Activated T-cell treated with anti-CD3 and anti-CD28 coated beads for 4 hours (primary cell): ENCODE measurements at regions not wholly inside any gene's neighbourhood (a gene's known extent, or its start where the extent isn't known, plus 50 kb on each side); places are given as distances from the start of the nearest gene placed in this dataset.
"Not testable (repeated sequence)": the region's sequence is repeated elsewhere in the genome, so short reads cannot be mapped to it uniquely, and the experiment has no call there.

Experiments
- DNase-seq: peaks from one replicate; pipeline ENCODE4 v3.0.0-alpha.2; 2020

DNA sequence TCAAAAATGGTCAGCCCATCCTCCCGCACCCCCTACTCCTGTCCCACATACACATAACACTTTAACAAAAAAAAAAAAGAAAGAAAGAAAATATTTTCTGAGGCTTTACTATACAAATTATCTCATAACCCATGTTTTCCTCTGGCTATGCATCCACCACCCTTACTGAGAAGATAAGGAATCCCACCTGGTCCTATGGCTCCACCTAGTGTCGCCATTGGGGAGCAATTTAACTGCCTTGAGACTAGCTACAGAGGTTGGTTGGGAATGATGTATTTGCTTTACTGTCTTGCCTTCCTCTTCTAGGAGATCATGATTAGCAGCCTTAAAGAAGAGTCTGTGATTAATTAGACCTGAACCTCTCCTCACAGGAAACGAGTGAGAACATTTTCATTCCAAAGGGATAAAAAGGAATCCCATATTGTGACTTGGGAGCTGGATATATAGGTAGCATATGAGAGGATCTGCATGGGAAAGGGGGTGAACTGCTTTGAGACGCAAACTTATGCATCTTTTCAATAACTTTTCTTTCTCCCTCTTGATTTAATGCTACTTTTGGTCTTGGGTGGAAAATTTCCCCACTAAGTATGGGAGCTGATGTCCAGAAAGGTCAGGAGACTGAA is 77.7 kb upstream of the SELENOP start:
- peak; percentile 47 for DNase-seq

GRCh38 chr5:42888771-42889170 is 77.1 kb upstream of the SELENOP start:
- DNase-seq, result no peak

- DNase-seq, result no peak
Observed at GRCh38 chr5:42887575-42887974, 75.9 kb upstream of the SELENOP start.

DNA sequence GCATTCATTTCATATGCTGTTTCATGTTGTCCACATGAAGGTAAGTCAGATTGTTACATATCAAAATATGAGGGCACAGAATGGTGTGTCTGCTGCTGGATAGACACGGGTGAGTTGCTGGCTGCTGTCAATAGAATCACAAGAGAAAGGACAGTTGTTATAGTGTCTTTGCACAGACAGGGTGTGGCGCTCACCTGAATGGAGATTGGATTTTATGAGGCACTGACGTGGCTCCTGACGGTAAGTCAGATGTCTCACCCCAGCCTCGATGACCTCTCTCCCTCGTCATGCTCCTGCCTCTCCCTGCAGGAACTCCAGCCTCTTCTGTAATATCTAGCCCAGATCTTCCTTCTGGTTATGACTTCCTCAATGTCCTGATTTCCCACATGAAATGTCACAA is 75.4 kb upstream of the SELENOP start:
- DNase-seq, result no peak

- DNase-seq, result no peak
Observed at GRCh38 chr5:42886635-42887034, 74.9 kb upstream of the SELENOP start.

GRCh38 chr5:42884326-42884725 is 72.6 kb upstream of the SELENOP start:
- no peak for DNase-seq

DNA sequence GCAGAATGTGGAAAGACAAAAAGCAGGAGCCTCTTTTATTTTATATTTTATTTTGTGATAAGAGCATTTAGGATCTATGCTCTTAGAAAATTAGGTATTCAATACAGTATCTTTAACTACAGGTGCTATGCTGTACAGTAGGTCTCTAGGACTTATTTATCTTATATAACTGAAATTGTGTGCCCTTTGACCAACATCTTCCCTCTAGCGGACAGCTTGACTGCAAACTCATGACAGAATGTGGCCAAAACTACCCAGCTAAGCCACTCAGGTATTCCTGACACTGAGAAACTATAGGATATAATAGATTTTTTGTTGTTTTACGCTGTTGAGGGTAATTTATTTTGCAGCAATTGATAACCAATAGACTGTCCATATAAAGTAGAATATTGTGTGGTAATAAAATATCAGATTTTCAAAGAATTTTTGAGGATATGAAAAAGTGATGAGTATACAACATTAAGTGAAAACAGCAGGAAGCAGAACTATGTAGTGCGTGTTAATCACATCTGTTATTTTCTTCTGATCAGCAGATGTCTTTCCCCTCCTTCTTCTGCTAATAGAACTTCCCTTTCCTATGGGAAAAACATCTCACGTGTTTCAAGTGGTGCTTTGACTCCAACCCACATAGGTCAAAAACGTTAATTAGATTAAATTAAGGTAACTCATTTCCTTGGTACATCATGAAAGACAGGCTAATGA is 69.9 kb upstream of the SELENOP start:
- no peak for DNase-seq

DNA sequence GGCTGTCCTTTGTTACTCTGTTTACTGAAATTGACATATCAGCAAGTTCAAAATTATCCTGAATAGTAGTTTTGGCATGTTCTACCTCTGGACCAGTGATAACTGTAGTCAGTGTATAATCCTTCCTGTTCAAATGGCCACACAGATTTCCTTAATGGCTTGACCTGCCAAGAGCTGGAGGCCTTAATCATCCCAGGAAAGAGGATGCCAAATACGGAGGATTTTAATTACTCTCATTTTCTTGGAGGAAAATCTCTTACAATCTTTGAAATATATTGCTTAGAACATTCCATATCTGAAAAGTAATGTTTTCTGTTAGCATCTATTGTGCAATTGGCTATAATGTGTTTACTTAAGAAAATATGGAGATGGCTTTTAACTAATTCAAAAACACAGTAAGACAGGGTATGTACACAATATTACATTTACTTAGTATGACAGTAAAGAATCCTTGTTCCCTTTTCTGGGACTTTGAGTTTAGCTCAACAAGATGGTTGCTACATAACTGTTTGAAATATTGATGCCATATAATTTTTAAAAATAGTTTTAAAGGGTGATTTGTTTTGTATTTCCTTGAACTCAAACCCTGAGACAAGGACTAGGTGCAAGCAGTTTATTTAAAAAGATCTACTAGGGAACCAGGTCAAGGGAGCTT is 68.9 kb upstream of the SELENOP start:
- no peak for DNase-seq

GRCh38 chr5:42879291-42879690 is 67.6 kb upstream of the SELENOP start:
- DNase-seq, result no peak

DNA sequence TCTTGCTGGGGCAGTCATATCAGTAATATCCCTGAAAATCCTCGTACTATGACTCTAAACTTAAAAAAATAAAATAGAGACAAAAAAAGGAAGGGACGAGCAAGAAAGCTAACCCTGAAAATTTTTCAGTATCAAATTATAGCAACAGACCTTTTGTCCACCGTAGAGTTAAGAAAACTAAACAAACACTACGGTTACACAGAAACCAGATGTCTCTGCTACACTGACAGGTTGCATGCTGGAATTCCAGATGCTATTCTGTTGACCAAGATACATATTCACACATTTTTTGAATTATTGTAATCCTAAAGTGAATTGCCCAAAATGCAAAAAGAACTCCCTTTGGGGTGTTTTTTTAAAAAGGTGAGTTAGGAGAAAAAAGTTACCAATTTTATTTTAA is 66.9 kb upstream of the SELENOP start:
- DNase-seq, result no peak

DNA sequence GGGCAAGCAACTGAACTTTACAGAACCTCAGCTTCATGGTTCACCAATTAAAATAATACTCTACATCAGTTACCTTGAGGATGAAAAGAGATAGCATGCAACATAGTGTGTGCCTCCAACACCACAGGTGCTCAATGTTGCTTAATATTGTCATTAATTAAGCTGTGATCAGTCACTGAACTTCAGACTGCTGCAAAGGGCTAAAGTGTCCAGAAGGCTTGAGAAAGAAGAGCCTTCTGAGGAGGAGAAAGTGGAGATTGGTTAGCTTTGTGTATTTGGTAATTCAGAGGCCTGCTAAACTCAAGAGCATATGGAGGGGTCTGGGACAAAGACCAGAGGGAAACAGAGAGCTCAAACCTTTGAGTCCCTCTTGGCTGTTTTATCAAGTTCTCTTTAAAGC is 66.3 kb upstream of the SELENOP start:
- no peak for DNase-seq

- no peak for DNase-seq
Observed at GRCh38 chr5:42877431-42877830, 65.7 kb upstream of the SELENOP start.

GRCh38 chr5:42876375-42876844 is 64.7 kb upstream of the SELENOP start:
- DNase-seq, result no peak

DNA sequence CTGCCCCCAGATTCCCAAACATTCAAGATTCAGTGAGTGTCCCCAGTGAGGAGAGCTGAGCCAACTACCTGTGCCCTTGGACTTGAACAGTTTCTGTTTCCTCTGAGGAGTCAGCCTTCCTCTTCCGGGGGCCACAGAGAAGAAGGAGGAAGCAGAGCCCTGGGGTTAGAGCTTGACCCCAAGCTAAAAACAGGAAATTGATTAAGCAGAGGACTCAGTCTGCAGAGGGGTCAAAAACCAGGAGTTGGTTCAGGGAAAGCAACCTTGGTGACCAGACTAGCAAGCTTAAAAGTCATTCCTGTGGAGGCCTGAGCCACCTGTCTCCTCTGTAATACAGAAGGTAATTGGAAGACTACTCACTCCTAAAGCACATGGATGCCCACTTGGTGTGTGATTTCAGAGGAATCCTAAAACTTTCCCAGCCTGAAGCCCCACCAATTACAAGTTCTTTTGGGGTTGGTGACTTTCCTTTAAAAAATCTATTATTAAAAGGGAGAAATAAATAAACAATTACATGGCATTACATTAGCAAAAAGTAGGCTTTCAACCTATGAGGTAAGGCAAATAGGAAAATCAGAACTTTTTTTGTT is 64.2 kb upstream of the SELENOP start:
- no peak for DNase-seq

DNA sequence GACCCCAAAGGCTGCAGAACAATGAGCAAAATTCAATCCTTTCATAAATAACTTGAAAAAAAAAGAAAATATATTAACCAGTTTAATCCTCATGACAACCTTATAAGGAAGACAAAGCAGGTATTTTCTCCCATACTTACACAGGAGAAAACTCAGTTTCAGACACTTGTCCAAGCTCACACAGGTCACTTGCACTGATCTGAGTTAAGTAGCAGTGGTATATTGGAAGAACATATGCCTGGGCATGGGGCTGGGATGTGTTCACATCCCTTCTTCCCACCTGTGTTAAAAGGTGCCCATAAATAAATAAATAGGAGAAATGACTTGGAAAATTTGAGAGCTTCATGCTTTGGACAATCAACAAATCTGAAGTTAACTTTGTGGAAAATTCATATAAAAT is 63.5 kb upstream of the SELENOP start:
- no peak for DNase-seq

DNA sequence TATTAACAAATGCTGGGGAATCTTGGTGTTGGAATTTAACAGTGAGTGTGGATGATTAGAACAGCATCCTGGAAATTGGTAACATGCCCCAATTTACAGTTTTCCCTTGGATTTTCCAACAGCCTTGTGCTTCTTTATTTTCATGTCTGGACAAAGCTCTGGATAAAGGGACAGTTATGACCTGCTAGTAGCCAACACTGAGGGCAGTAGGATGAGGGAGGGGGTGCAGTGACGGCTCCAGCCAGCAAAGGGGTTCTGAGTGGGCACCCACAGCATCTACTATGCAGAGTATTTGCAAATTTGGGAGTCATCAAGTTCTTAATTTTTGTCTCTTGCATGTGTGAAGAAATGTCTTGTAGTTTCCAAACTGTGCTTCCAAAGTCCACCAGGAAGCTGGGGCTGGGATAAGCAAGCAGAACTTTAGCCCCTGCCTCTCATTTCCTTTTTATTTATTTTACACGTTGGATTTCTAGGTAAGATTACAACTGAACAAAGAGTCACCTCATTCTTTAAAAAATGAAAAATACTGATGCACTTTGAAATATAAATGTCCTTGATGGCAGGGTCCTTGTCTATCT is 63.0 kb upstream of the SELENOP start:
- no peak for DNase-seq

DNA sequence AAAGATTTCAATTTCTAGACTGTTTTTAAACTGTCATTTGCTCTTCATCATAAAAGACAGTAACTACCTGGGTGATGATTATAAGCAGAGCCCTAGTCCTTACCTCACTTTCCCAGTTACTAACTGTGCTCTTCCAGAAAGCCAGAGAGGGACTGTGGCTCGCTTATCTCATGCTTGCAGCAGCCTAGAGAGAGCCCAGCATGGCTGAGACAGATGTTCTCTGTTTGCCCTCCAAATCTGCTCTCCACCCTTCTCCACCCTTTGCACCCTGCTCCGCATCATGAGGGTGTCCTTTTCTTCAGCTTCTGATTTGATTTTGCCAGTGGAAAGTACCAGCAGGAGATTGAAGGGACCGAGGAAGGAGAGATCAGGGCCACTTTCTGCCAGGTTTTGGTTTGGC is 61.2 kb upstream of the SELENOP start:
- DNase-seq, result no peak

- no peak for DNase-seq
Observed at GRCh38 chr5:42870882-42871418, 59.3 kb upstream of the SELENOP start.

GRCh38 chr5:42868417-42868816 is 56.7 kb upstream of the SELENOP start:
- not testable (repeated sequence) for DNase-seq

DNA sequence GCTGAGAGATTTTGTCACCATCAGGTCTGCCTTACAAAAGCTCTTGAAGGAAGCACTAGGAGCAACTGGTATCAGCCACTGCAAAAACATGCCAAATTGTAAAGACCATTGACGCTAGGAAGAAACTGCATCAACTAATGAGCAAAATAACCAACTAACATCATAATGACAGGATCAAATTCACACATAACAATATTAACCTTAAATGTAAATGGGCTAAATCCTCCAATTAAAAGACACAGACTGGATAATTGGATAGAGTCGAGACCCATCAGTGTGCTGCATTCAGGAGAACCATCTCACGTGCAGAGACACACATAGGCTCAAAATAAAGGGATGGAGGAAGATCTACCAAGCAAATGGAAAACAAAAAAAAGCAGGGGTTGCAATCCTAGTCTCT is 53.1 kb upstream of the SELENOP start:
- not testable (repeated sequence) for DNase-seq
